ENCODE measurements at regions not wholly inside any gene's neighbourhood (a gene's known extent, or its start where the extent isn't known, plus 50 kb on each side); places are given as distances from the start of the nearest gene placed in this dataset.

DNA sequence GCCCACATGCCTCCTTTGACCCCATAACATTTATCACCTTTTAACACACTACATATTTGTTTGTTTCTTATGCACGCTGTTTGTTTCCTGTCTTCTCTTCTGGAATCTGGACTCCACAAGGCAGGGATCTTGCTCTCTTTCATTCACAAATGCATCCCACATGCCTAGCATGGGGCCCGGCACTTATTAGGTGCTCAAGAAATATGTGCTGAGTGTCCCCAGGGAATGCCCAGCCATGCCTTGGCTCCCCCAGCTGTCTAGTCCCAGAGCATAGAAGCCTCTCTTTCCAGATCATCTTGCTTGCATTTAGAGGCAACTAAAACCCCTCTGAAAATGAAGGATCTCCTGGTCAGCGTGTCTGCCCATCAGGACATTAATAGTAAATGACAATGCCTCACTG lies 283.7 kb downstream of the CBLN1 start:
- TF ChIP-seq YY1 (IDR thresholded peaks at IDR 0.05; ENCODE audit: extremely low read depth, insufficient replicate concordance, low read depth, low read length) (no peak), TCF7L2 (IDR thresholded peaks at IDR 0.05; ENCODE audit: borderline replicate concordance, extremely low read depth, insufficient read depth, insufficient read length) (no peak)
- TF ChIP-seq, protein P1, sequence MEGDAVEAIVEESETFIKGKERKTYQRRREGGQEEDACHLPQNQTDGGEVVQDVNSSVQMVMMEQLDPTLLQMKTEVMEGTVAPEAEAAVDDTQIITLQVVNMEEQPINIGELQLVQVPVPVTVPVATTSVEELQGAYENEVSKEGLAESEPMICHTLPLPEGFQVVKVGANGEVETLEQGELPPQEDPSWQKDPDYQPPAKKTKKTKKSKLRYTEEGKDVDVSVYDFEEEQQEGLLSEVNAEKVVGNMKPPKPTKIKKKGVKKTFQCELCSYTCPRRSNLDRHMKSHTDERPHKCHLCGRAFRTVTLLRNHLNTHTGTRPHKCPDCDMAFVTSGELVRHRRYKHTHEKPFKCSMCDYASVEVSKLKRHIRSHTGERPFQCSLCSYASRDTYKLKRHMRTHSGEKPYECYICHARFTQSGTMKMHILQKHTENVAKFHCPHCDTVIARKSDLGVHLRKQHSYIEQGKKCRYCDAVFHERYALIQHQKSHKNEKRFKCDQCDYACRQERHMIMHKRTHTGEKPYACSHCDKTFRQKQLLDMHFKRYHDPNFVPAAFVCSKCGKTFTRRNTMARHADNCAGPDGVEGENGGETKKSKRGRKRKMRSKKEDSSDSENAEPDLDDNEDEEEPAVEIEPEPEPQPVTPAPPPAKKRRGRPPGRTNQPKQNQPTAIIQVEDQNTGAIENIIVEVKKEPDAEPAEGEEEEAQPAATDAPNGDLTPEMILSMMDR (IDR thresholded peaks at IDR 0.05 in 2 of 3, conservative IDR thresholded peaks at IDR 0.05 in 1 of 3; ENCODE audit: borderline replicate concordance in 1 of 3, insufficient read depth in 1 of 3, low read depth in 2 of 3, low read length in 2 of 3) = no peak
